GM12878 (cell line): ENCODE measurements at regions not wholly inside any gene's neighbourhood (a gene's known extent, or its start where the extent isn't known, plus 50 kb on each side); places are given as distances from the start of the nearest gene placed in this dataset.

ENCODE experiments used
- ATAC-seq: fragments of 200-7000 bp; cut with Tn5 transposase; 3 replicates; pipeline ENCODE4 v1.9.1; 2020; ENCODE audit warnings: mild to moderate bottlenecking, moderate library complexity
- BruUV-seq: library from RNA; stranded (reverse); fragments of 400-500 nt; replicated peaks from 2 replicates; lab custom pipeline; 2021; lab: Mats Ljungman, UMichigan
- CTCF ChIA-PET: fragments of 300-600 bp; sonication (Branson Sonifier 250); formaldehyde crosslinking; extraction: SDS; loops from one replicate; lab custom pipeline; 2021; ENCODE audit warnings: inconsistent platforms; lab: Yijun Ruan, JAX
- POLR2A ChIA-PET: fragments of 350-600 bp; formaldehyde crosslinking; extraction: SDS; loops from one replicate; lab custom pipeline; 2021; ENCODE audit warnings: inconsistent platforms; lab: Charles Lee
- RAD21 ChIA-PET: fragments of 300-600 bp; sonication (Branson Sonifier 250); formaldehyde crosslinking; loops from one replicate; lab custom pipeline; 2023; ENCODE audit warnings: antibody characterized with exemption; ENCODE audit not compliant: unreplicated experiment; lab: Charles Lee
- SMC1A ChIA-PET: fragments of 300-600 bp; sonication (Branson Sonifier 250); formaldehyde crosslinking; loops from one replicate; lab custom pipeline; 2023; ENCODE audit not compliant: unreplicated experiment, uncharacterized antibody; lab: Charles Lee
- DNase-seq: peaks from one replicate; pipeline ENCODE4 v3.0.0-alpha.2; 2011; ENCODE audit warnings: low read depth, low spot score
- FAIRE-seq: peaks from 3 replicates; lab custom pipeline; 2011; peaks lifted over from hg19 to GRCh38; lab: Jason Lieb, UNC
- H2AFZ ChIP-seq: 2 replicates; pipeline ENCODE4 v1.6.0; 2011; ENCODE audit warnings: low read depth, low read length, control low read depth; ENCODE audit not compliant: control insufficient read depth
- H3K27ac ChIP-seq: 2 replicates; pipeline ENCODE4 v1.5.1; 2011; ENCODE audit warnings: control low read depth; ENCODE audit not compliant: control insufficient read depth, insufficient read depth
- H3K27me3 ChIP-seq, 2 experiments: replicated peaks in 1 of 2; 2 replicates each; pipeline versions ENCODE4 v1.6.0 to v1.6.1; 2011; ENCODE audit warnings: low read length in 1 of 2; ENCODE audit not compliant: control insufficient read depth in 2 of 2, insufficient read depth in 2 of 2
- H3K36me3 ChIP-seq, 2 experiments: 2 replicates each; pipeline ENCODE4 v1.5.1; 2011; ENCODE audit warnings: low read length in 1 of 2; ENCODE audit not compliant: control insufficient read depth in 2 of 2, insufficient read depth in 2 of 2
- H3K4me1 ChIP-seq: 2 replicates; pipeline ENCODE4 v1.6.1; 2011; ENCODE audit warnings: mild to moderate bottlenecking, low read length, moderate library complexity, mixed read lengths; ENCODE audit not compliant: control insufficient read depth, insufficient read depth
- H3K4me2 ChIP-seq: 2 replicates; pipeline ENCODE4 v1.6.0; 2011; ENCODE audit warnings: control low read depth; ENCODE audit not compliant: control insufficient read depth, insufficient read depth
- H3K4me3 ChIP-seq: fragments of 200-600 bp; sonication (generic); 2 replicates; pipeline ENCODE4 v1.5.1; 2016
- H3K79me2 ChIP-seq: 2 replicates; pipeline ENCODE4 v1.6.0; 2011; ENCODE audit warnings: low read length; ENCODE audit not compliant: control insufficient read depth, insufficient read depth
- H3K9ac ChIP-seq: 2 replicates; pipeline ENCODE4 v1.8.0; 2011; ENCODE audit warnings: low read length, control low read depth, mixed read lengths; ENCODE audit not compliant: control insufficient read depth, insufficient read depth
- H3K9me3 ChIP-seq: replicated peaks from 3 replicates; pipeline ENCODE4 v1.5.1; 2011; ENCODE audit warnings: mild to moderate bottlenecking, low read length; ENCODE audit not compliant: control insufficient read depth, insufficient read depth
- H4K20me1 ChIP-seq: 2 replicates; pipeline ENCODE4 v1.6.0; 2011; ENCODE audit not compliant: control insufficient read depth, insufficient read depth
- BACH1 ChIP-seq: fragments of 450-650 bp; IDR thresholded peaks from 2 replicates; pipeline ENCODE4 v1.6.1; 2017; ENCODE audit warnings: mild to moderate bottlenecking, borderline replicate concordance
- BCL11A ChIP-seq: IDR thresholded peaks from 2 replicates; pipeline ENCODE4 v1.6.1; 2011; ENCODE audit warnings: low read depth, low read length
- BMI1 ChIP-seq: fragments of 450-650 bp; IDR thresholded peaks from 2 replicates; pipeline ENCODE4 v1.6.1; 2016; ENCODE audit warnings: mild to moderate bottlenecking, moderate library complexity, borderline replicate concordance
- CEBPB ChIP-seq, 2 experiments: fragments of 150-350 bp in 1 of 2; IDR thresholded peaks; 2 replicates each; pipeline ENCODE4 v1.6.1; 2012 to 2014; ENCODE audit warnings: low read depth in 2 of 2, low read length in 2 of 2, borderline replicate concordance in 1 of 2, inconsistent platforms in 1 of 2
- CHD4 ChIP-seq: fragments of 200-600 bp; sonication (generic); IDR thresholded peaks from 2 replicates; pipeline ENCODE4 v1.6.1; 2016; ENCODE audit warnings: mild to moderate bottlenecking
- IRF4 ChIP-seq: IDR thresholded peaks from 2 replicates; pipeline ENCODE4 v1.6.1; 2011; ENCODE audit warnings: low read depth, low read length
- KDM1A ChIP-seq: fragments of 200-600 bp; sonication (generic); IDR thresholded peaks from 2 replicates; pipeline ENCODE4 v1.6.1; 2016; ENCODE audit warnings: borderline replicate concordance
- NFYB ChIP-seq: IDR thresholded peaks from 2 replicates; pipeline ENCODE4 v1.6.1; 2011; ENCODE audit warnings: low read depth, mild to moderate bottlenecking, low read length, improper control_type of control experiment, moderate library complexity; ENCODE audit not compliant: insufficient read depth
- SUZ12 ChIP-seq: fragments of 200-600 bp; sonication (generic); IDR thresholded peaks from one replicate; pipeline ENCODE4 v1.6.1; 2018; ENCODE audit warnings: antibody characterized with exemption, mild to moderate bottlenecking; ENCODE audit not compliant: unreplicated experiment
- ZNF622 ChIP-seq: fragments of 450-650 bp; IDR thresholded peaks from 2 replicates; pipeline ENCODE4 v1.6.1; 2017; ENCODE audit warnings: mild to moderate bottlenecking, inconsistent platforms
- WGBS: methylation state at CpG from one replicate; pipeline ENCODE4 v1.1.6; 2016; ENCODE audit warnings: low lambda C conversion rate; ENCODE audit not compliant: insufficient replicate concordance, insufficient coverage; ENCODE audit errors: missing lambda C conversion rate; 5-methylcytosine and 5-hydroxymethylcytosine counted together
- in situ Hi-C: fragments of 300-500 bp; cut with MboI; formaldehyde crosslinking; loops from 9 replicates; pipeline ENCODE4 v1.14.3; 2018; ENCODE audit warnings: mixed read lengths
- intact Hi-C: fragments of 100-400 bp; cut with micrococcal nuclease; formaldehyde crosslinking; loops from one replicate; pipeline ENCODE4 v1.14.2; 2022; ENCODE audit not compliant: unreplicated experiment
- TF ChIP-seq, protein P1 (sequence below): IDR thresholded peaks from 2 replicates; pipeline ENCODE4 v1.6.1; 2011; ENCODE audit warnings: borderline replicate concordance, low read depth, mild to moderate bottlenecking, moderate library complexity, mixed read lengths, low read length; ENCODE audit not compliant: insufficient read depth; ENCODE audit errors: extremely low read length
- TF ChIP-seq, protein P2 (sequence below): fragments of 450-650 bp; formaldehyde crosslinking; IDR thresholded peaks from 2 replicates; pipeline ENCODE4 v1.4.0; 2020; ENCODE audit warnings: mild to moderate bottlenecking, moderate library complexity

DNA sequence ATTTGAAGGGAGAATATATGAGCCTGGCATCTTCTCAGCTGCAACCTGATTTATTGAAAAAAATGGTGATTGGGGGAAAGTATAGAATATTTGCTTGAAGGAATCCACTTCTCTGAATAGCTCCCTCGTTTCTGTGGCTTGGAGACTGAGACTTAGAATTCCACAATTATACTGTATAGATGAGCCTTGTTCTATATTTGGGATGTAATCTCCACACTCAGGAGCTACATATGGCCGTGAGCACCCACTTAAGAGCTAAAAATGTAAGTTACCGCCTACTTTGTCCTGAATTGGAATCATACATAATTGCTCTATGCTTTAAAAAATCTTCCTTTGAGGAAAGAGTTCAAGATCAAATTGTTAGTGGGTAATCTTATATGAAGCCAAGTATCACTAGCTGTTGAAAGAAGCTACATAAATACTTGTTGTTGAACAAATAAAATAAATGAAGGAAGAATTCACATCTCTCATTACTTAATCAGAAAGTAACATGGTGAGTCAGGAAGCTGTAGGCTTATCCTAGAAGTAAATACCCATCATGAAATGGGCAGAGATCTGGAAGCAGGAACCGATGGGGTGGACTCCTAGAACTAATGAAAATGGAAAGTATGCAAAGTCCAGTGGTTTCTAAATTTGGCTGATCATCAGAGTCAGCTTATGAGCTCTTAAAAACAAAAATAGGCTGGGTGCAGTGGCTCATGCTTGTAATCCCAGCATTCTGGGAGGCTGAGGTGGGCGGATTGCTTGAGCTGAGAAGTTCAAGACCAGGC is 254.3 kb downstream of the SOX4 start:
- no peak overlapping the region for H3K27ac ChIP-seq
- BruUV-seq, result no TSS peak
- RAD21 ChIA-PET, result interaction anchor here (1.8 kb wide), 1 partner anchor 9 kb away, joined by 4 read pairs; no protein-coding TSS in a partner anchor
- TF ChIP-seq CEBPB (IDR thresholded peaks at IDR 0.05; ENCODE audit: borderline replicate concordance in 1 of 2, low read depth in 2 of 2, low read length in 2 of 2) (no peak), BACH1 (no peak), SUZ12 (no peak), ZNF622 (no peak), NFYB (no peak), BMI1 (no peak), KDM1A (no peak), IRF4 (no peak), CHD4 (no peak), BCL11A (no peak)
- TF ChIP-seq, protein P1, sequence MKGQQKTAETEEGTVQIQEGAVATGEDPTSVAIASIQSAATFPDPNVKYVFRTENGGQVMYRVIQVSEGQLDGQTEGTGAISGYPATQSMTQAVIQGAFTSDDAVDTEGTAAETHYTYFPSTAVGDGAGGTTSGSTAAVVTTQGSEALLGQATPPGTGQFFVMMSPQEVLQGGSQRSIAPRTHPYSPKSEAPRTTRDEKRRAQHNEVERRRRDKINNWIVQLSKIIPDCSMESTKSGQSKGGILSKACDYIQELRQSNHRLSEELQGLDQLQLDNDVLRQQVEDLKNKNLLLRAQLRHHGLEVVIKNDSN, result no peak
- TF ChIP-seq, protein P2, sequence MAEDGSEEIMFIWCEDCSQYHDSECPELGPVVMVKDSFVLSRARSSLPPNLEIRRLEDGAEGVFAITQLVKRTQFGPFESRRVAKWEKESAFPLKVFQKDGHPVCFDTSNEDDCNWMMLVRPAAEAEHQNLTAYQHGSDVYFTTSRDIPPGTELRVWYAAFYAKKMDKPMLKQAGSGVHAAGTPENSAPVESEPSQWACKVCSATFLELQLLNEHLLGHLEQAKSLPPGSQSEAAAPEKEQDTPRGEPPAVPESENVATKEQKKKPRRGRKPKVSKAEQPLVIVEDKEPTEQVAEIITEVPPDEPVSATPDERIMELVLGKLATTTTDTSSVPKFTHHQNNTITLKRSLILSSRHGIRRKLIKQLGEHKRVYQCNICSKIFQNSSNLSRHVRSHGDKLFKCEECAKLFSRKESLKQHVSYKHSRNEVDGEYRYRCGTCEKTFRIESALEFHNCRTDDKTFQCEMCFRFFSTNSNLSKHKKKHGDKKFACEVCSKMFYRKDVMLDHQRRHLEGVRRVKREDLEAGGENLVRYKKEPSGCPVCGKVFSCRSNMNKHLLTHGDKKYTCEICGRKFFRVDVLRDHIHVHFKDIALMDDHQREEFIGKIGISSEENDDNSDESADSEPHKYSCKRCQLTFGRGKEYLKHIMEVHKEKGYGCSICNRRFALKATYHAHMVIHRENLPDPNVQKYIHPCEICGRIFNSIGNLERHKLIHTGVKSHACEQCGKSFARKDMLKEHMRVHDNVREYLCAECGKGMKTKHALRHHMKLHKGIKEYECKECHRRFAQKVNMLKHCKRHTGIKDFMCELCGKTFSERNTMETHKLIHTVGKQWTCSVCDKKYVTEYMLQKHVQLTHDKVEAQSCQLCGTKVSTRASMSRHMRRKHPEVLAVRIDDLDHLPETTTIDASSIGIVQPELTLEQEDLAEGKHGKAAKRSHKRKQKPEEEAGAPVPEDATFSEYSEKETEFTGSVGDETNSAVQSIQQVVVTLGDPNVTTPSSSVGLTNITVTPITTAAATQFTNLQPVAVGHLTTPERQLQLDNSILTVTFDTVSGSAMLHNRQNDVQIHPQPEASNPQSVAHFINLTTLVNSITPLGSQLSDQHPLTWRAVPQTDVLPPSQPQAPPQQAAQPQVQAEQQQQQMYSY (CRISPR knock-in tag), result no peak
- TF ChIP-seq, all 136 proteins: peak for 0
- no peak overlapping the region for H3K4me2 ChIP-seq
- intact Hi-C loops (no loop called here), in situ Hi-C loops (no loop called here)
- H3K27me3 ChIP-seq, result no peaks in the 10 kb centered on the region
- FAIRE-seq, result no peak
- no peaks in the 10 kb centered on the region for H3K79me2 ChIP-seq
- no peaks in the 10 kb centered on the region for H3K36me3 ChIP-seq
- no peak overlapping the region for H3K9ac ChIP-seq
- WGBS, result 21% methylated on average over 5 of the region's 5 CpGs
- ChIA-PET POLR2A (no interaction called here), CTCF (interaction anchor here (0.6 to 1.3 kb wide), 3 partner anchors 9 to 887 kb away, joined by 3 read pairs; no protein-coding TSS in a partner anchor), SMC1A (interaction anchor here (0.6 to 2.6 kb wide), 7 partner anchors 10 to 474 kb away, joined by 3 to 16 read pairs (median 3); no protein-coding TSS in a partner anchor)
- no peak for ATAC-seq
- DNase-seq, result no peak
- no peaks in the 10 kb centered on the region for H4K20me1 ChIP-seq
- H3K4me1 ChIP-seq, result peaks cover 4% of the 10 kb centered on the region; the same call in 1 of the 2 replicates
- no peak overlapping the region for H2AFZ ChIP-seq
- H3K9me3 ChIP-seq, result no peaks in the 10 kb centered on the region
- H3K4me3 ChIP-seq, result no peak overlapping the region
